ENCODE measurements at regions not wholly inside any gene's neighbourhood (a gene's known extent, or its start where the extent isn't known, plus 50 kb on each side); places are given as distances from the start of the nearest gene placed in this dataset.

GRCh38 chr14:30339311-30339901 lies 219.6 kb upstream of the G2E3 start:
- TF ChIP-seq POLR2A (IDR thresholded peaks at IDR 0.05) (no peak), CTCF (IDR thresholded peaks at IDR 0.05) (no peak), POLR2AphosphoS5 (IDR thresholded peaks at IDR 0.05) (no peak)

Data from gastroesophageal sphincter (tissue), 3 donors.